GM19193 (cell line): ENCODE measurements at regions not wholly inside any gene's neighbourhood (a gene's known extent, or its start where the extent isn't known, plus 50 kb on each side); places are given as distances from the start of the nearest gene placed in this dataset.

Source experiments
- POLR2A ChIP-seq: IDR thresholded peaks from 4 replicates; pipeline ENCODE4 v1.6.1; 2011; ENCODE audit not compliant: insufficient read depth, insufficient read length; ENCODE audit errors: extremely low read depth

- TF ChIP-seq POLR2A: no peak
These were observed 50.0 kb downstream of the NCOR2 start for GRCh38 chr12:124517260-124518050.

- TF ChIP-seq POLR2A: no peak
These were observed 50.6 kb downstream of the NCOR2 start for GRCh38 chr12:124516850-124517249.

- no peak for TF ChIP-seq POLR2A
These were observed 51.4 kb downstream of the NCOR2 start for GRCh38 chr12:124515981-124516380.

- no peak for TF ChIP-seq POLR2A
These were observed 52.1 kb downstream of the NCOR2 start for GRCh38 chr12:124514996-124515932.

- TF ChIP-seq POLR2A: no peak
These were observed 53.0 kb downstream of the NCOR2 start for GRCh38 chr12:124514145-124514995.

GRCh38 chr12:124513297-124513867 is 54.0 kb downstream of the NCOR2 start:
- no peak for TF ChIP-seq POLR2A

GRCh38 chr12:124512667-124513296 is 54.6 kb downstream of the NCOR2 start:
- no peak for TF ChIP-seq POLR2A

GRCh38 chr12:124511259-124511985 is 56.0 kb downstream of the NCOR2 start:
- TF ChIP-seq POLR2A: no peak

GRCh38 chr12:124510301-124510970 is 57.0 kb downstream of the NCOR2 start:
- TF ChIP-seq POLR2A: no peak

GRCh38 chr12:124509676-124510300 is 57.6 kb downstream of the NCOR2 start:
- TF ChIP-seq POLR2A: no peak

- no peak for TF ChIP-seq POLR2A
These were observed 58.1 kb downstream of the NCOR2 start for GRCh38 chr12:124509300-124509675.

GRCh38 chr12:124508381-124509079 is 58.9 kb downstream of the NCOR2 start:
- TF ChIP-seq POLR2A: no peak
